Islet precursor cell (in vitro differentiated cells): ENCODE measurements at regions not wholly inside any gene's neighbourhood (a gene's known extent, or its start where the extent isn't known, plus 50 kb on each side); places are given as distances from the start of the nearest gene placed in this dataset.
"Not testable (repeated sequence)": the region's sequence is repeated elsewhere in the genome, so short reads cannot be mapped to it uniquely, and the experiment has no call there.

Experiments used
- DNase-seq: peaks from one replicate; pipeline ENCODE4 v3.0.0-alpha.2; 2018

DNA sequence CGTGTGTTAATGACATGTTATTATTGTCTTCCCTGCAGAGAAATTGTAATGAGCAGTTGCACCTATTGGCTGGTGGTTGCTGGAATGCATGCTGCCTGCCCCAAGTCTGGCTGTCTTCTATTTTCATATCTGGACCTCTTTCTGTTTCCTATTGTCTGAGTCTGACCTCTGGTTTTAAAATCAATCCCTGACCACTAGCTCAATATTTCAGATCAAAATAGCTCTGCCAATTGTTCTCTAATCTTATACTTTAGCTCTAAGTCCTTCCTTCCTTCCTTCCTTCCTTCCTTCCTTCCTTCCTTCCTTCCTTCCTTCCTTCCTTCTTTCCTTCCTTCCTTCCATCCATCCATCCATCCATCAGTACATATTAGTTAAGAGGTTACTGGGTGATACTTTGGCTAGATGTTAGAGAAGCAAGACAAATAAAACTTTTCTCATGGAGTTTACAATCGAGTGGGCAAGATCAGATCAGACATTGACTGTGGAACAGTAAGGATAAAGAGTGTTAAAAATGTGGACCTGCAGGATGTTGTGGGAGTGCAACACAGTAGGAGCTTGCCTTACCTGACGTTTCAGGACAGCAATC, 417.1 kb downstream of the SOCS6 start:
- DNase-seq = no peak

DNA sequence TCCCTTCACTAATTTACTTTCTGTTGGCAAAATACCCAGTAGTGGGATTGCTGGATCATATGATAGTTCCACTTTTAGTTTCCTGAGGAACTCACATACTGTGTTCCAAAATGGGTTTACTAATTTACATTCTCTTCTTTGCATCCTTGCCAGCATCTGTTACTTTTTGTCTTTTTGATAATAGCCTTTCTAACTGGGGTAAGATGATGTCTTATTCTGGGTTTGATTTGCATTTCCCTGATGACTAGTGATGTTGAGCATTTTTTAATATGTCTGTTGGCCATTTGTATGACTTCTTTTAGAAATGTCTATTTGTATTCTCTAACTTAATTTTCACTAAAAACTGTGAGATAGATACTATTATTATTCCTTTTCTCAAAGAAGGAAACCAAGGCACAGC, 411.7 kb downstream of the SOCS6 start:
- no peak for DNase-seq

DNA sequence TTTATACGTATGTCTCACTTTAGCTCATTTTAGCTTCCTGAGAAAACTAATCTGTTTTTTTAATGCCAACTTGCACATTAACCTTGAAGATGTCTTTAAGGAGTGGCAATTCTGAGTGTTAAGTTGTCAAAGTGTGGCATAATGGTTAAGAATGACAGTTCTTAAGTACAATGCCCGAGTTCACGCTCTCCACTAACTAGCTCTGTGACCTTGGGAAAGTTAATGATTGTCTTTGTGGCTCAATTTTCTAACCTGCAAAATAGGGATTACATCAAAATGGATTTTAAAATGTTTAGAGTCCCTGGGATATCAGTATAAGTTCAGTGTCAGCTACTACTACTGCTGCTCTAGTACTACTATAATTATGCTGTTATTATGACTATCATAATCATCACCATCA, 409.7 kb downstream of the SOCS6 start:
- DNase-seq = no peak

DNA sequence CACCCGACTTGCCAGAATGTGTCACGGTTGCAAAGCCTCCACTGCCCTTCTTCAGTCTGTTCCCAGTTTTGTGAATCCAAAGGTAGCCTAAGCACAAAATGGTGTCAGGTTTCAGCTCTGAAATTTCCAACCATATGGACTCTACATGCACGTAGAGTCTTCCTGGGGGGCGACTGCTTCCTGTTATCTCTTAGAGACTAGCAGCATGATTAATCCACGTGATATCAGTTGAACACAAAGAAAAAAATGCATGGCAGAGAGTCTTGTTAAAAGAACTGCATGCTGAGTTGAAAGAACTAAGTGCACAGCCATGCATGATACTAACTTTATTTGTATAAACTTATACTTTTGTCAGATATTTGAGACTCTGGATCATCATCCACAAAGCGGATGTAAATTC, 404.4 kb downstream of the SOCS6 start:
- DNase-seq = no peak

DNA sequence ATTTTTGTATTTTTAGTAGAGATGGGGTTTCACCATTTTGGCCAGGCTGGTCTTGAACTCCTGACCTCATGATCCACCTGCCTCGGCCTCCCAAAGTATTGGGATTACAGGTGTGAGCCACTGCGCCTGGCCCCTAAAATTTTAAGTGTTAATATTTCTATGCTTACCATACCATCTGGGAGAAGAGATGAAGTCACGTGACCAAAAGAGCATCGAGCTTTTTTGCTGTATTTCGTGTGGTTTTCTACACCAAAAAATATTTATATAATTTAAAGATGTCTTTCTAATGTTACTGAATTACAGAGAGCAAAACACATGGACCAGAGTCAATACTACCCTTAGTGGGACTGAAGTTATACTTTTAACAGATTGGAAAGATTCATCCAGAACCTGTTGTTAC, 400.9 kb downstream of the SOCS6 start:
- not testable (repeated sequence) for DNase-seq

DNA sequence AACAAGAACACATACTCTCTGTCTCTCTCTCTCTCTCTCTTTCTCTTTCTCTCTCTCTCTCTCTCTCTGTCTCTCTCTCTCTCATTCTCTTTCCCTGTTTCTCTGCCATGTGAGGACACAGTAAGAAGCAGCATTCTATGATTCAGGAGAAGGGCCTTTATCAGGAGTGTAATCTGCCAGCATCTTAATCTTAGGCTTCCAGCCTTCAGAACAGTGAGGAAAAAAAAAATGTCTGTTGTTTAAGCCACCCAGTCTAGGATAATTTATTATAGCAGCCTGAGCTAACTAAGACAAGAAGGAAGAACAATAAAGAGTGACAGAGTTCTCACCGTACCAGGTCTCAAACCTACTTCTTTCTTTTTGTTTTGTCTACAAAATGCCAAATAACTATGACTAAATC, 399.4 kb downstream of the SOCS6 start:
- DNase-seq = no peak

DNA sequence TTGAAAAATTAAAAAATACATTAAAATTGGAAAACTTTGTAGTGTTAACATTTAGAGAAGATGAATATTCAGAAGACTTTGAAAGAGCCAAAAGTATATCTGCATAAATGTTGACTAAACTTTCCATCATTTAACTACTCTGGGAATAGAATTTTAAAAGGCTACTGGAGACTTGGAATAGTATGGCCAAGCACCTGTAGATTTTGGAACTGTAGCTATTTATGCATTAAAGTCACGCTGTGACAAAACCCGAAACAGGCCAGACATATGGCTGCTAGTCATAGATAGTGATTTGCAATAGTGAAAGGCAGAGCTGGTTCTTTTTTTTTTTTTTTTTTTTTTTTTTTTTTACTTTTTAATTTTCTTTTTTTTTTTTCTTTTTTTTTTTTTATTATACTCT, 396.0 kb downstream of the SOCS6 start:
- no peak for DNase-seq

DNA sequence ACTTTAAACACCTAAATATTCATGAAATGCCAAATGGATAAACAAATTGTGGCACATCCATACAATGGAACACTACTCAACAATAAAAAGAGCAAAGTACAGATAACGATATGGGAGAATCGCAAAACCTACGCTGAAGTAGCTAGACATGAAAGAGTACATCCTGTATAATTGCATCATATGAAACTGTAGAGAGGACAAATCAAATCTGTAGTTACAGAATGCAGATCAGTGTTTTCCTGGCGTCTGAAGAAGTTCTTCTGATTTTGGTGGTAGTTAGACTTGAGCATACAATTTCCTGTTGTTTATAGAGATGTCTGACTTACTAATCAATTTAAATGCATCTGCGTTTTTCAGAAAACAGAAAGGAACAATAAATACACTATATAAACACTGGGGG, 394.4 kb downstream of the SOCS6 start:
- no peak for DNase-seq

DNA sequence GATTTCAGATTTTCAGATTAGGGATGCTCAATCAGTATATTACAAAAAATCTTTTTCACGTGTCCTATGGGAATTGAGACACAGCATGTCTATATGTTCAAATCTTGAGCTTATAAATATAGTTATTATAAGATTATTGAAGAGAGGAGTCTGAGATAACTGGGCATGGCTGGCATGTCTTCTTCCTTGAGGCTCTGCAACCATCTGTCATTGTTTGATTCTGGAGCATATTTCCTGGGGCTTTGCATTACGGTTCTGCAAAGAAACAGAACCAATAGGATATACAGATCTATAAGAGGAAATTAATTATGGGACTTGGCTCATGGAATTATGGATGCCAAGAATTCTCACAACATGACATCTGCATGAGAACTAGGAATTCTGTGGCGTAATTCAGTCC, 386.1 kb downstream of the SOCS6 start:
- DNase-seq = no peak

DNA sequence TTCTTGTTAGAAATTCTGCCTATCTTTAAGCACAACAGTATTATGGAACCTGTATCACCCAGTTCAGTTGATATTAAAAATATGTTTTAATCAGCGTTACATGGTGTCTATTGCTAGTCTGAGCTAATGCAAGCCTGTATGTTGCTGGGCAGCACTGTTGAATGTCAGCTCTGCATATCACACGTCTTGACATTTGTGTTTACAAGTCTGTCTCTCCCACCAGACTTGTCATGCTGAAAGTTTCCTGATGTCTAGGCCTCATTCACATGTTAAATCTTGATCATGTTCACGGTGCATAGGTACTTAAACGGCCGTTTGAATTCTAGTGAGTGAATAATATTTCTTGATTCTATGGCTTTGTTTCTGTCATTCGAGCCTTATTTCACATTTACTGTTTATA, 385.0 kb downstream of the SOCS6 start:
- DNase-seq = no peak

DNA sequence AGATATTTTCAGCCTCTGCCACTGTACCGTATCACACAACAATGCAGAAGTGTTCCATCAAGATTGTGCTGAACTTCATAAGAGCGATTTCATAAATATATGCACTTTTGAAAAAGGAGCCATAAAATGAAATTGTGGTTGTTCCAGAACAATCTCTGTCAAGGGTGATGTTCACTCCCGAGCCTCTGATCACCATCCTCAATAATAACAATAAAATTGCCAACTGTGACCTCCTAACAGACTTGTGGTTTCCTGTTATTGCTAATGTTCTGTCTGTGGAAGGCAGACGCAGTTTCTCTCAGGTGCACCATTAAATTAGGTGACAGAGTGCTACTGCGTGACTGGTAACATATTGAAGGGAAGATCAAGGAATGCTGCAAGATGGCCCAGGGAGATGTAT, 383.7 kb downstream of the SOCS6 start:
- DNase-seq = no peak

DNA sequence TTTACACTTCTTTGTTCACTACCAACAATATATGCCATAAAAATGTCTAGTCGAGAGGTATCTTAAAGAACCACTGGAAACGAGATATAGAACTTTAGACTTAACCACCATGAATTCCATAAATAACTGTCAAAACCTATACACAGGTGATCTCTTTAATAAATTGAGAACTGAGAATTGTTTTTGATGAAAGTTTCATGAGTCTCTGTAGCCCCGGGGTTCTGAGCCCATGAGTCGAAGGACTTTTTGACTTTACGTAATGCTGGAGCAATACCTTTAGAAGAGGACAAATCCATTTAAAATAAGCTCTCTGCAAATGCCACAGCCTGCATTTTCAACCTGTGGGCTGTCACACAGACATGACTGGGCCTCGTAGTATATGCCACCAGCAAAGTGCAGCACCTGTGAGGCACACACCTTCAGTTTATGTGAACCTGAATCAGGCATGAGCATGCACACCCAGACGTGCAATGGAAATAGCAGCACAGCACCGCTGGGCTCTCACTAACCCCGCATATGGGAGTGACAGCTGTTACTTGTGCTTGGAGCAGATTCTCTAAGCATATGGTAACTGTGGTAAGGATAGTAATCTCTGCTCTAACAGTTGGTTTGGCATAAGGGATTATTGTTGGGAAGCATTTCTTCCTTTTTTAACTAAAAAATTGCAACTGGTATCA, 383.2 kb downstream of the SOCS6 start:
- DNase-seq = no peak

DNA sequence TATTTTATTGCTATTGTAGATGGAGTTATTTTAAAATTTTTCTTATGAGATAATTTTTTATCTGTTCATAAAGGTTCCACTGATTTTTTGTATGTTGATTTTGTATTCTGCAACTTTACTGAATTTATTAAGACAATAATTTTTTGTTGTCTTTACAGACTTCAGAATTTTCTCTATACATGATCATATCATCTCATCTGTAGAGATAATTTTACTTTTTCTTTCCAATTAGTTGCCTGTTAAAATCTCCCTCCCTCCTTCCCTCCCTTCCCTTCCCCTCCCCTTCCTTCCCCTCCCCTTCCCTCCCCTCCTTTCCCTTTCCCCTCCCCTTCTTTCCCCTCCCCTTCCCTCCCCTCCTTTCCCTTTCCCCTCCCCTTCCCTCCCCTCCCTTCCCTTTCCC, 378.1 kb downstream of the SOCS6 start:
- DNase-seq = no peak

DNA sequence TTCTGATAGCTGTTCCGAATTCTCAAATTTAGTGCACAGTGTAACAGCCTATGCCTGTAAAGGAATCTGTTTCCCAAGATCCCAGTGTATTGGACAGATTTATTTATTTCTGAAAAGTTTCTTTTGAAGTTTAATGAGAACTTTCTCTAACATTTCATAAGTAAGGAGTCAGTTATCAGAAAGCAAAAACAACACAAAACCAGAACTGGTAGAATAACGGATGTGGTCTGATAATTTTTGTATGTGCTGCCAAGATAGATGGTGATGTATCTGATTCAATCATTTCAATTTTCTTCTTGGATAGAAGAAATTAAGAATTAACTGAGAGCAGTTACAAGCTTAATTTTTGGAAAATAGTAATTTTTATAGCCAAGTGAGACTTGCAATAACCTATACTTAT, 374.3 kb downstream of the SOCS6 start:
- DNase-seq = no peak

DNA sequence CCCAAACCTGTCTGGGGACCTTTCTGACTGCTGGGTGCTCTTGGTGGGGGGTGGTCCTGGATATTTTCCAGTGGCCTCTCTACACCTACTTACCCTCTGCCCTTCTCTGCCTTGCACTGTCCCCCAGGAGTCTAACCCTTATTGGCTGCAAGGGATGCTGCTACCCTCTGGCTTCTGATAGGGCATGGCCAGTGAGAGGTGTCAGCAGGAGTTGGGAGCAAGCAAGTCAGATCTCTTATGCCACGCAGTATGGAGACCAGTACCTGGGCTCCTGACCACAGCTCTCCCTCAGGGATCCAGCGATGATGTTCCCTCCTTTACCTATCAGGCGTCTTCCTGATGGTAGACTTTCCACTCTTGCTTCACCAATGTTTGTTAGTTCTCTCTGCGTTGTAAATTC, 373.7 kb downstream of the SOCS6 start:
- DNase-seq = no peak

DNA sequence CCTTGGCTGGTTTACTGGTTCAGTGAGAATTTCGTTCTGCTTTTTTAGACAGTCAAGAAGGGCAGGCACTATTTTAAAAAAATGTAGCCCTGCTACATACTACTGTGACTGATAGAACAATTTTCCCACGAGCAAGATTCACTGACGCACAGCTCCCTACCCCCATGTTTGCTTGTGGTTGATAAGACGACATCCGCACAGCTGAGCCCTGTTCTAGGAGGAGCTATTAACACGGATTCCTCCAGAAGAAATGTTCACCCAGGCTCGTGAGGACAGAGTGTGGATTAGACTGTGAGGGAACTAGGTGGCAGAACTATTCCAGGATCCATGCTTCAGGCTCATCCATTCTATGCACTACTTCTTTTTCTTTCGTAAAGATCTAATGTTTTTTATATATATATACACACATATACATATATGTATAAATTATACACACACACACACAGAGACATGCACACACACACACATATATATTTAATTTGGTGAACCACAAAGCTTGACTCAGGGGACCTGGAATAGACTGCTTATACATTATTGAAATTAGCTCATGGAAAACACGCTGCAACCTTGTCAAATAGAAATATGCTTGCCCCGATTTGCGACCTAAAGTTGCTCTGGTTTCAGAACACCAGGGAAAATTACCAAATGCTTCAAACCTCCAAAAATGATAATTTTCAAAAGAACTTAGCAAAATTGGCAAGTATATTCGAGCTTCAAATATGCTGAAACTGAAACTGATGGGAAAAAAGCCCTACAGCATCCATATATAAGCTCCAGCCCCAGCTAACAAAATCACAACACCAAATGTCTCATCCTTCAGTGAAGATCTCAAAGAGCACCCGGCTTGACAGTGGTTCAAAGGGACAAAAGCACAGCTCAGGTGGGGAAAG, 370.4 kb downstream of the SOCS6 start:
- DNase-seq = no peak

DNA sequence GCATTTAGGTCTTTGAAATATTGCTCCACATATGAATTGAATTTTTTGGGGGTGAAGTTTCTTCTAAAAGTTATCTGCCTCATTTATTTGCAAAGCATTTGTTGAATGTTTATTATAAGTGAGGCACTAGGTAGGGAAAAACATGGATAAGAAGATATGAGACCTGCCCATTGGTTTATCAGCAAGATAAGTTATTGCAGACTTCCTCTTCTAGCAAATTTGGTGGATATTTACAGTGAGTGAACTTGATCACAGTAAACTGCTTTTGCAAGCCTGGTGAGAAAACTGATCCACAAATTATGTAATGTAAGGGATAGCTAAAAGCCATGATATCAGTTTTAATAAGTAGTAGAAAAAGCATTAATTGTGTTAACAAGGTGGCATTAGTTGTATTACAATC, 364.8 kb downstream of the SOCS6 start:
- DNase-seq = no peak

DNA sequence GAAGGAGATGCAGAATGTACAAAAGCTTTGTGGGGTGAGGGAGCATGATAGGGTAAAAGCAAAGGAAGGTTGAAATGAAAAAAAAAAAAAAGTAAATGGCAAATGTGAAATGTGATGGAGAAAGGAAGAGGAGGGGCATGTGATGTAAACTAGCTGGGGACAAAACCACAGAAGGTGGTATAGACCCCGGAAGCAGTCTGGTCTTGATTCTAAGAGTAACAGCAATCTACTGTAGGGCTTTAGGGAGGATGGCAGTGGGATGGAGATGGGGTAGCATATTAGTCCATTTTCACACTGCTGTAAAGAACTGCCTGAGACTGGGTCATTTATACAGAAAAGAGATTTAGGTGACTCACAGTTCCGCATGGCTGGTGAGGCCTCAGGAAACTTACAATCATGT, 362.0 kb downstream of the SOCS6 start:
- DNase-seq = no peak

DNA sequence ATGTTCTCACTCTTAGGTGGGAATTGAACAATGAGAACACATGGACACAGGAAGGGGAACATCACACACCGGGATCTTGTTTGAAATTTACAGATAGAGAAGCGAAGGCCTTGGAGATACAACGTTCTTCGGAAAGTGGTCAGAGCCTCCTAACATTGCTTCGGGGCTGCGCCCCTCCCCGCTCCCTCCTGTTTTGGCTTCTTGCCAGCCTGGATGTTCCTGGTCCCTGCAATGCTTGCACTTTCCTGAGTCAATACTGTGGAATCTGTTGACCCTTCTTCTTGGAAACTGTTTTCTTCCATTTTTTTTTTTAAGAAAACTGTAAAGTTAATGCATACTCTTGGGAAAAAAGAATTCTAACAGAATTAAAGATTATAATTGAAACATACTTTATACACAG, 360.8 kb downstream of the SOCS6 start:
- peak; percentile 57 for DNase-seq

DNA sequence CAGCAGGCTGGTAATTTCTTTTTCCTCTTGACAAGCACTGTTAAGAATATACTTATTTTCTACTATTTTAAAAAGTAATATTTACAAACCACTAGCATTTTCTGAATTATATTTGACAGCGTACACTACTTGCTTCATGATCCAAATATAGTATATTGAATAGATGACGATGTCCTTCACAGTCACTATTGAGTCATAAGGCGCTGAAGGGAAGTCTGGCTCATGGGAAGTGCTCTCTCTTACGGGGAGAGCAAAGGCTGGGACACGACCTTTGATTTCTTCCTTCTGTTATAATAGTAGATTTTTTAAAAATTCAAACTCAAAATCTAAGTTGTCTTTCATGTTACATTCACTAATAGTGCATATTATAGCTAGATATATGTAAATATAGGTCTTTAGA, 357.1 kb downstream of the SOCS6 start:
- DNase-seq = no peak

DNA sequence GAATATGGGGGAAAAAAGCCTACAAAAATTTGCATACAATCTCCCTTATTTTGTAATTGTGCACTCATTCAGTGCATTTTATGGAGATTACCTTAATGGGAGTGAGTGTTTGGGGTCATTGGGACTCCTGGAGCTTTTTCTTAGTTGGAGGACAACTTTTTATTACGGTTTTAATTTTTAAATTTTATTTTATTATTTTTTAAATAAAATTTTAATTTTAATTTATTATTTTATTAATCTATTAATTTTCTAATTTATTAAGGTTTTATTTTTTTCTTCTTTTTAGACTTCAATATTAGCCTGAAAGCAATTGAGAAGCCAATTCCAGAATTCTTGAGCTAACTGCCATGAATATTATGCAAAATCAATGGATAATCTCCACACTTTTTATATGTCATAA, 355.0 kb downstream of the SOCS6 start:
- no peak for DNase-seq

DNA sequence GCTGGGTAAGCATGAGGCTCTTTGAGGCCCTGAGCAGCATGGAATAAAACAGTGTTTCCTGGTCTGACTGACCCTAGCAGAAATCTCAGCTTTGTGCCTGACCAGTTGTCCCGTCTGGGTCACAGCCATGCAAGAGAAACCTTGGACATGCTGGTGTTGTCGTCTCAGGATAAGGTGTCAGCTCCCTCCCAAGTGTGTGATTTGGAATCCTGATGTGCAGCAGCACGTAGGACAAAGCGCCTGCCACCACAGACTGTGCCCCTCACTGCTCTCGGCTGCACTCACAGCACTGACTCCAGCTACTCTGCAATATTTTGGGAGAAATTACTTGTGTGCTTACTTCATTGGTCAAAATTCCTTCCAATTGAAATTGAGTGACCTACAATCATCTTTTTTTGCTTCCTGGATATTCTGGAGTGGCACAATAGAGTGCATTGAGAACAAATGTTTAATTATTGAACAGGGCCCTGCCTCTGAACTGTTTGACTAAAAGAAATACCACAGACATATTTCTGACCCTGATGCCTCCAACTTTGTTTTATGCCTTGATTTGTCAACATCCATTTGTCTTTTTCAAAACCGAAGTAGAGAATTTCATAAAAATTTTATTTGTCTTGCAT, 352.4 kb downstream of the SOCS6 start:
- no peak for DNase-seq

DNA sequence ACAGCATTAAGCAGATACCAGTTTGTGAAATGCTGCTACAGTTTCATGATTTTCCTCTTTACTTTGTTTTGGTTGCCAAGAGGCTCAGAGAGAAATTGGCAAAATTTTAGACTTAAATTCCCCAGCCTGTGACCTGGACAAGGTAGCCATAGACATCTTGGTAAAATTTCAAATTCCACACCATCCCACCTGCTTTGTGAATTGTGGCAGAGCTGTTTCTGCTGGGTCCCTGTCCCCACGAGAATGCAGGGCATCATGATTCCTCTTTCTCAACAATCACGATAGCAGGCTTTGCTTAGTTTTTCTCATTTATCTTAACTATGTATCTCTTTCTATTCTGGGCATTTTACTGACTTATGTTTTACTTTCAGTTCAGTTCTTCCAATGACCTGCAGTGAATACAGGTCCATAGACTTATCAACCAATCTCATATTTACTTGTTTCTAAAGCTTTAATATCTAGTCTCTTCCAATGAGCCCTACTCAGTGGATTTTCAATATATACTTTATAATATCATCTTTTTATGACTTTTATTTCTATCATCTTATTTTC, 351.6 kb downstream of the SOCS6 start:
- DNase-seq = no peak

DNA sequence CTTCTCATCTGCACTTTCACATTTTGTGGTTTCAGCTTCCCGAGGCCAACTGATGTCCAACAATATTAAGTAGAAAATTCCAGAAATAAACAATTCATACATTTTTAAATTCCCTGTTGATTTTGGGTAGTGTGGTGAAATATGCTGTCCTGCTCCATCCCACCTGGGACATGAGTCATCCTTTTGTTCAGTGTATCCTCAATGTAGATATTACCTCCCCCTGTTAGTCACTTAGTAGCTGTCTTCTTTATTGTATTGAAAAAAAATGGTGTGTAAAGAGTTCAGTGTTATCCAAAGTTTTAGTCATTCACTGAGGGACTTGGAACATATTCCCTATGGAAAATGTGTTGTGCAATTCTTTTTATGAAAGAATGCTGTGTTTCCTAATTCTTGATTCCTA, 348.1 kb downstream of the SOCS6 start:
- no peak for DNase-seq
